Sigmoid colon (tissue), 6 donors: ENCODE measurements at regions not wholly inside any gene's neighbourhood (a gene's known extent, or its start where the extent isn't known, plus 50 kb on each side); places are given as distances from the start of the nearest gene placed in this dataset.

ENCODE experiments used
- DNase-seq: peaks from one replicate; pipeline ENCODE4 v3.0.0-alpha.2; 2019
- H3K27ac ChIP-seq, 4 donors: fragments of 200-600 bp; sonication (generic); one replicate each; pipeline ENCODE4 v1.5.1; 2016 to 2019; ENCODE audit warnings: mild to moderate bottlenecking in 1 of 4
- H3K27me3 ChIP-seq, 3 donors: fragments of 200-600 bp; sonication (generic); one replicate each; pipeline ENCODE4 v1.5.1; 2019; ENCODE audit warnings: mild to moderate bottlenecking in 1 of 3
- H3K36me3 ChIP-seq, 4 donors: fragments of 200-600 bp; sonication (generic); one replicate each; pipeline ENCODE4 v1.5.1; 2016 to 2019
- H3K4me1 ChIP-seq, 4 donors: fragments of 200-600 bp; sonication (generic); one replicate each; pipeline ENCODE4 v1.5.1; 2017 to 2019
- H3K4me3 ChIP-seq, 4 donors: fragments of 200-600 bp; sonication (generic); one replicate each; pipeline ENCODE4 v1.5.1; 2017 to 2019; ENCODE audit warnings: mild to moderate bottlenecking in 2 of 4, moderate library complexity in 1 of 4
- H3K9me3 ChIP-seq, 4 donors: fragments of 200-600 bp in 3 of 4; sonication (generic) in 3 of 4; one replicate each; pipeline versions ENCODE4 v1.5.1 to v1.6.1; 2013 to 2019
- EP300 ChIP-seq, 4 donors: sonication (generic); formaldehyde crosslinking; IDR thresholded peaks; one replicate each; pipeline ENCODE4 v1.6.1; 2017; ENCODE audit warnings: antibody characterized with exemption in 4 of 4
- POLR2A ChIP-seq, 2 donors: fragments of 450-650 bp; IDR thresholded peaks; one replicate each; pipeline ENCODE4 v1.6.1; 2016; ENCODE audit warnings: antibody characterized with exemption in 2 of 2, mild to moderate bottlenecking in 2 of 2, moderate library complexity in 2 of 2
- POLR2AphosphoS5 ChIP-seq, 4 donors: sonication (generic); formaldehyde crosslinking; IDR thresholded peaks; one replicate each; pipeline ENCODE4 v1.6.1; 2017; ENCODE audit warnings: antibody characterized with exemption in 4 of 4
- WGBS, 2 donors: extraction: QIAGEN DNeasy Blood & Tissue Kit; methylation state at CpG; one replicate each; pipeline ENCODE4 v1.1.7; 2013; 5-methylcytosine and 5-hydroxymethylcytosine counted together
- intact Hi-C: fragments of 100-400 bp; cut with DNase I; formaldehyde crosslinking; loops from one replicate; pipeline ENCODE4 v1.15.1; 2023
- TF ChIP-seq, protein P1 (sequence below), 4 experiments: fragments of 450-650 bp in 3 of 4; fragments of 200-600 bp in 1 of 4; IDR thresholded peaks; one replicate each; pipeline ENCODE4 v1.5.1; 2016 to 2019; ENCODE audit warnings: antibody characterized with exemption in 4 of 4, mild to moderate bottlenecking in 3 of 4, moderate library complexity in 2 of 4
- donor health status: healthy with polysubstance abuse.
- donor health status: healthy.

DNA sequence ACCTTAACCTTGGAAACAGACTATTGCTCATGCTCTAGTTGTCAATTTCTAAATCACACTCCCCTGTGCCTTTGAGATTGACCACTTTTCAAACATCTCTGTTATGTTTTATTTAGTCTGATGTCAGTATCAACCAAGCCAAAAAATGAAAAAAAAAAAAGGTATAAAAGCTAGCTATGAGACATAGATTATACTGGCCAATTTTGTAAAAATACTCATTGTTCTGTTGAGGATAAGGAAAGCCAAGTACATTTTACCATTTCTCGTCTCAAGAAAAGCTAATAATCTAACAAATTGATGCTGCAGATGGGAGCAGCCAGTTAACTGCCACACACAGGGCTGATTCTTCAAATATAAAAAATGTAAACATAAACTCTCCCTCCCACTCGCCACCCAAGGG, 572.6 kb upstream of the KLF12 start:
- 46 to 57% methylated on average over 2 of the region's 2 CpGs for WGBS, 2 donors
- TF ChIP-seq POLR2AphosphoS5 (IDR thresholded peaks at IDR 0.05) (no peak), EP300 (IDR thresholded peaks at IDR 0.05) (no peak), POLR2A (IDR thresholded peaks at IDR 0.05) (no peak)
- TF ChIP-seq, protein P1, sequence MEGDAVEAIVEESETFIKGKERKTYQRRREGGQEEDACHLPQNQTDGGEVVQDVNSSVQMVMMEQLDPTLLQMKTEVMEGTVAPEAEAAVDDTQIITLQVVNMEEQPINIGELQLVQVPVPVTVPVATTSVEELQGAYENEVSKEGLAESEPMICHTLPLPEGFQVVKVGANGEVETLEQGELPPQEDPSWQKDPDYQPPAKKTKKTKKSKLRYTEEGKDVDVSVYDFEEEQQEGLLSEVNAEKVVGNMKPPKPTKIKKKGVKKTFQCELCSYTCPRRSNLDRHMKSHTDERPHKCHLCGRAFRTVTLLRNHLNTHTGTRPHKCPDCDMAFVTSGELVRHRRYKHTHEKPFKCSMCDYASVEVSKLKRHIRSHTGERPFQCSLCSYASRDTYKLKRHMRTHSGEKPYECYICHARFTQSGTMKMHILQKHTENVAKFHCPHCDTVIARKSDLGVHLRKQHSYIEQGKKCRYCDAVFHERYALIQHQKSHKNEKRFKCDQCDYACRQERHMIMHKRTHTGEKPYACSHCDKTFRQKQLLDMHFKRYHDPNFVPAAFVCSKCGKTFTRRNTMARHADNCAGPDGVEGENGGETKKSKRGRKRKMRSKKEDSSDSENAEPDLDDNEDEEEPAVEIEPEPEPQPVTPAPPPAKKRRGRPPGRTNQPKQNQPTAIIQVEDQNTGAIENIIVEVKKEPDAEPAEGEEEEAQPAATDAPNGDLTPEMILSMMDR (IDR thresholded peaks at IDR 0.05), result no peak
- Histone ChIP-seq H3K4me3 (no peak overlapping the region), H3K4me1 (no peaks in the 10 kb centered on the region), H3K9me3 (no peaks in the 10 kb centered on the region), H3K36me3 (no peaks in the 10 kb centered on the region), H3K27ac (no peak overlapping the region), H3K27me3 (no peaks in the 10 kb centered on the region)
- no peak for DNase-seq
- intact Hi-C loops, result no loop called here

DNA sequence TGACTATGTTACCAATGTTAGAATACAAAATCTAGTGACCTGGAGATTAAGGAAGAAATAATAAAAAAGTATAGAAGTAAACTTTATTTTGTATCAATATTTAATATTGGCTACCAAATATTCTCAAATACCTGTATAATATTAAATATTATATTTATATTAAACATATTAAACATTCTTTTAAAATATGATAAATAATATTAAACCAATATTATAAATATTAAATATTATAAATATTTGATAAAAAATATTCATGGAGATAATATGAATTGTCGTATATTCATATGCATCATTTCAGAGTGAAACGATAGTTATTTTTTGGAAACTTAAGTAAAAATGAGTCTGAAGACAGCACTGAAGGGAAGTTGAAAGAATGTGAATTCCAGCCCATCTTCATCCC, 571.2 kb upstream of the KLF12 start:
- intact Hi-C loops, result no loop called here
- Histone ChIP-seq H3K4me3 (no peak overlapping the region), H3K4me1 (no peaks in the 10 kb centered on the region), H3K9me3 (no peaks in the 10 kb centered on the region), H3K27me3 (no peaks in the 10 kb centered on the region), H3K36me3 (no peaks in the 10 kb centered on the region), H3K27ac (no peak overlapping the region)
- WGBS, 2 donors, result 95 to 98% methylated on average over 2 of the region's 2 CpGs
- DNase-seq, result no peak
- no peak for TF ChIP-seq EP300 (IDR thresholded peaks at IDR 0.05)
- TF ChIP-seq POLR2A (IDR thresholded peaks at IDR 0.05), result no peak

DNA sequence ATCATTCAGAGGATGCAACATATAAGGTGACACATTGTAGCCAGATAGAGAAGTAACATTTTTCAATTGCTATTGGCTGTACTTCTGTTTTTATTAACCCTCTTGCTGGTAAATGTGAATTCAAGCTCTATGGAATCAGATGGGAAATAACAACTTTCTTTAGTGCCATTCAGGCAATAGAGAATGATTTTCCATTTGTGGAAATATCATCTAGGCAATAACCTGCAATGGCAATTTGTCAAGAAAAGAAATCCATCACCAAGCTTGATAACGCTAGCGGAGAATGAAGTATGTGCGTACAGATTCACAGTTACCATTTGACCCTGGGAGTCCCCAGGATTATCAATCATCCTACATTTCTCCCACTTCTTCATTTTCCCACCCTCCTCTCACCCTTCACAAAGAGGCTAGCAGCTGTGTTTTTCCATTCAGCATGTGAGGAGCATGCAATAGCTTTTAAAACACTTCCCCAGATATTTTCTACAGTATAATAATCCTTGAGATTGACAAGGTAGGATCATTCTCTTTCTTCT, 569.7 kb upstream of the KLF12 start:
- H3K9me3 ChIP-seq, result no peaks in the 10 kb centered on the region
- H3K36me3 ChIP-seq, result no peaks in the 10 kb centered on the region
- WGBS, 2 donors, result 94 to 96% methylated on average over 3 of the region's 3 CpGs
- intact Hi-C loops, result no loop called here
- H3K4me3 ChIP-seq, result no peak overlapping the region
- H3K27ac ChIP-seq, result no peak overlapping the region
- no peaks in the 10 kb centered on the region for H3K4me1 ChIP-seq
- DNase-seq, result no peak
- TF ChIP-seq POLR2AphosphoS5 (IDR thresholded peaks at IDR 0.05) (no peak), EP300 (IDR thresholded peaks at IDR 0.05) (no peak), POLR2A (IDR thresholded peaks at IDR 0.05) (no peak)
- TF ChIP-seq, protein P1 (IDR thresholded peaks at IDR 0.05), result no peak
- no peaks in the 10 kb centered on the region for H3K27me3 ChIP-seq

DNA sequence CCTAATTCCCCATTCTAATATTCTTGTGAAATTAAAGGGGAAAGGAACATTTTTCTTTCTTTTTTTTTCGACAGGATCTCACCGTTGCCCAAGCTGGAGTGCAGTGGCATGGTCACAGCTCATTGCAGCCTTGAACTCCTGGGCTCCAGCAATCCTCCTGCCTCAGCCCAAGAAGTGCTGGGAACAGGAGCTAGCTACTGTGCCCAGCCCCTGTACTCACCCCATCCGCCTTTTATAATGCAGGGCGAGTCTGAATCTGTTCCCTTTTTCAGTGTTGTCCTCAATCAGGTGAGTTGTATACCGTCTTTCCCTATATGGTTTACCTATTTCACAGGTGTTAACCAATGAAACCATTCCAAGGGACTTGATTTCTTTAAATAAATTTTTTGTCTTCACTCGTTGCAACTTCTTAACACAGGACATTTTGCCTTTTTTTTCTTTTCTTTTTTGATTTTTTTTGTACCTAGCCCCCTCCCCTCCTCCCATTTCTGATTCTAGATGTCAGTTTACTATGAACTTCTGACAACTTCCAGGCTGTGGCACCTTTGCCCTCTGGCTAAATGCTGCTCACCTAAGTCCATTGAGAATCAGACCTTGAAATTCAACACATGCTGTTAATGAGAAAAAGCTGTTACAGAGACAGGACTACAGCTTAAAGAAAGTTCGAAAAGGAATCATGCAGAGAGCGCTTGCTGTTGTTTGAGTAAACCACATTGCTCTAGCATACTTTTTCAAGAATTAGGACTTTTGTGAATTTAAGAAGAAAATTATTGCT, 562.1 kb upstream of the KLF12 start:
- no peak for TF ChIP-seq POLR2AphosphoS5 (IDR thresholded peaks at IDR 0.05)
- H3K27ac ChIP-seq, result no peak overlapping the region
- no peak for DNase-seq
- WGBS, 2 donors, result 60 to 62% methylated on average over 8 of the region's 8 CpGs
- no peak overlapping the region for H3K4me3 ChIP-seq
- intact Hi-C loops, result no loop called here
- no peaks in the 10 kb centered on the region for H3K4me1 ChIP-seq
- no peaks in the 10 kb centered on the region for H3K9me3 ChIP-seq
- no peaks in the 10 kb centered on the region for H3K27me3 ChIP-seq
- H3K36me3 ChIP-seq, result no peaks in the 10 kb centered on the region

DNA sequence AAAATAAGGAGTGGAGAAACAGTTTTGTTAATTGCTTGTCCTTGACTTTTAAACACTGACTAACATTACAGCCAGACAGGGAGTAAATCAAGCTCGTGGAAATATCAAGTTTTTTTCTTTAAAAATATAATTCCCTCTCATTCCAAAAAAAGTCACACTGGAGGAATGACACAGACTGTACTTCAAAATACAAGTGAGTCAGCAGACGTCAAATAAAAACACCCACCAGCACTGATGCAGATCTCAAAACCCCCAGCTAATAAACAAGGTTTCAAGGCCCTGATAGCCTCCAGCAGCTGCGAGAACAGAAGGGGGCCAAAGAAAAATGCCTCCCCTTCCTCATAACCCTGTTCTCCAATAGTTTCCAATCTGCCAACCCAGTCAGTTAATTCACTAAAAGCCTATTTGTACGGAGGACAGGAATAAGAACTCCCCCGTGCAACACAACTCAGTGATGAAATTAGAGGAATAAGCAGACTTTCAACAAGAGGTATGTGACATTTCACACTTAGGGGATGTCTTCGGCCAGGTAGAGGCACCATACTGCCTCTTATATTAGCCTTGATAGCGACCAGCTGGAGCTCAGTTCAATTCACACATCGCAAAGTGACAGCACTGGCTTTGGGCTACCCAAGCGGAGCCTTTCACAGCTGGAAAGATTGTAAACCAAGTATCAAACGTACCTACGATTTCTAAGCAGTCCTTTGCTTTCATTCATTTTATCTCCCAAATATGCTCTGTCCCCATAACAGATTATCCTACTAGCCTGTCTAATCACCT, 561.0 kb upstream of the KLF12 start:
- TF ChIP-seq, protein P1 (IDR thresholded peaks at IDR 0.05), result no peak
- TF ChIP-seq EP300 (IDR thresholded peaks at IDR 0.05) (no peak), POLR2AphosphoS5 (IDR thresholded peaks at IDR 0.05) (no peak), POLR2A (IDR thresholded peaks at IDR 0.05) (no peak)
- DNase-seq, result no peak

More for the DNA sequence above, 561.0 kb upstream of the KLF12 start:
- intact Hi-C loops, result no loop called here
- 59 to 61% methylated on average over 11 of the region's 11 CpGs for WGBS, 2 donors
- Histone ChIP-seq H3K27ac (no peak overlapping the region), H3K27me3 (no peaks in the 10 kb centered on the region), H3K4me1 (no peaks in the 10 kb centered on the region), H3K4me3 (no peak overlapping the region), H3K9me3 (no peaks in the 10 kb centered on the region), H3K36me3 (no peaks in the 10 kb centered on the region)
